PC-9 (cell line): ENCODE measurements at regions not wholly inside any gene's neighbourhood (a gene's known extent, or its start where the extent isn't known, plus 50 kb on each side); places are given as distances from the start of the nearest gene placed in this dataset.

Source experiments
- CTCF ChIP-seq: fragments of 200-600 bp; sonication (generic); conservative IDR thresholded peaks from 2 replicates; pipeline ENCODE4 v1.6.1; 2017; ENCODE audit warnings: mixed run types, antibody characterized with exemption, mild to moderate bottlenecking, moderate library complexity
- EZH2 ChIP-seq: fragments of 200-600 bp; sonication (generic); IDR thresholded peaks from 2 replicates; pipeline ENCODE4 v1.8.0; 2017; ENCODE audit warnings: antibody characterized with exemption, low read depth

DNA sequence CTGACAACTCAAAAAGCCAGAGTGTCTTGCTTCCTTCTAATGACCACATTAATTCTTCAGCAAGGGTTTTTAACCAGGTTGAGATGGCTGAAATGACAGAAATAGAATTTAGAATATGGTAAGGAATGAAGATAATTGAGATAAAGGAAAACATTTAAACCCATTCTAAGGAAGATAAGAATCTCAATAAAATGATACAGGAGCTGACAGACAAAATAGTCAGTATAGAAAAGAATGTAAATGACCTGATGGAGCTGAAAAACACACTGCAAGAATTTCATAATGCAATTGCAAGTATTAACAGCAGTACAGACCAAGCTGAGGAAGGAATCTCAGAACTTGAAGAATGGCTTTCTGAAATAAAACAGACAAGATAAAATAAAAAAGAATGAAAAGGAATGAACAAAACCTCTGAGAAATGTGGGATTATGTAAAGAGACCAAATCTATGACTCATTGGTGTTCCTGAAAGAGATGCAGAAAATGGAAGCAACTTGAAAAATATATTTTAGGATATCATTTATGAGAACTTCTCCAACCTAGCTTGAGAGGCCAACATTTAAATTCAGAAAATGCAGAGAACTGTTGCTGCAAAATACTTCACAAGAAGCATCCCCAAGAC is 87.1 kb downstream of the SAMD9 start:
- TF ChIP-seq CTCF (no peak), EZH2 (no peak)
